Activated B cell treated with CpG ODN at 0.5 μM for 24 hours (primary cell): ENCODE measurements at regions not wholly inside any gene's neighbourhood (a gene's known extent, or its start where the extent isn't known, plus 50 kb on each side); places are given as distances from the start of the nearest gene placed in this dataset.

Experiments
- ATAC-seq: fragments of 200-7000 bp; cut with Tn5 transposase; one replicate; pipeline ENCODE4 v1.10.0; 2021; ENCODE audit warnings: low read depth, mild to moderate bottlenecking, moderate library complexity
- CTCF ChIA-PET: fragments of 350-600 bp; sonication (Branson Sonifier 250); formaldehyde crosslinking; loops from one replicate; lab custom pipeline; 2021; ENCODE audit warnings: antibody characterized with exemption; lab: Charles Lee
- POLR2A ChIA-PET: fragments of 350-600 bp; sonication (Branson Sonifier 250); formaldehyde crosslinking; loops from one replicate; lab custom pipeline; 2021; ENCODE audit warnings: antibody characterized with exemption; lab: Charles Lee
- DNase-seq: peaks from one replicate; pipeline ENCODE4 v3.0.0; 2022
- H3K27ac Mint-ChIP-seq: one replicate; pipeline ENCODE4 v1.8.0; 2020; ENCODE audit warnings: mixed read lengths
- H3K27me3 Mint-ChIP-seq: one replicate; pipeline ENCODE4 v1.8.0; 2021; ENCODE audit warnings: mixed read lengths
- H3K36me3 Mint-ChIP-seq: one replicate; pipeline ENCODE4 v1.8.0; 2021; ENCODE audit warnings: low read depth, mixed read lengths
- H3K4me1 Mint-ChIP-seq: one replicate; pipeline ENCODE4 v1.8.0; 2021; ENCODE audit warnings: mixed read lengths
- H3K4me3 Mint-ChIP-seq: one replicate; pipeline ENCODE4 v1.8.0; 2020; ENCODE audit warnings: mild to moderate bottlenecking, mixed read lengths
- H3K9me3 Mint-ChIP-seq: one replicate; pipeline ENCODE4 v1.8.0; 2020; ENCODE audit warnings: mixed read lengths
- CTCF ChIP-seq: fragments of 200-600 bp; IDR thresholded peaks from one replicate; pipeline ENCODE4 v1.8.0; 2022; ENCODE audit warnings: antibody characterized with exemption, mild to moderate bottlenecking
- intact Hi-C: fragments of 100-400 bp; cut with micrococcal nuclease; formaldehyde crosslinking; loops from one replicate; pipeline ENCODE4 v1.15.1; 2024

GRCh38 chr3:180321534-180321933 is 280.4 kb upstream of the TTC14 start:
- no peak for DNase-seq
- CTCF ChIA-PET: no interaction called here
- no peak overlapping the region for H3K4me3 Mint-ChIP-seq
- H3K9me3 Mint-ChIP-seq: no peaks in the 10 kb centered on the region
- H3K27ac Mint-ChIP-seq: no peak overlapping the region
- H3K36me3 Mint-ChIP-seq: no peaks in the 10 kb centered on the region
- no peaks in the 10 kb centered on the region for H3K4me1 Mint-ChIP-seq
- intact Hi-C loops: no loop called here
- no peaks in the 10 kb centered on the region for H3K27me3 Mint-ChIP-seq
- ATAC-seq: no peak
- POLR2A ChIA-PET: no interaction called here
- no peak for TF ChIP-seq CTCF

GRCh38 chr3:180322829-180323228 is 279.1 kb upstream of the TTC14 start:
- Mint-ChIP-seq H3K27me3 (no peaks in the 10 kb centered on the region), H3K4me1 (no peaks in the 10 kb centered on the region), H3K9me3 (no peaks in the 10 kb centered on the region), H3K4me3 (no peak overlapping the region), H3K36me3 (no peaks in the 10 kb centered on the region), H3K27ac (no peak overlapping the region)
- DNase-seq (no peak), ATAC-seq (no peak)
- no peak for TF ChIP-seq CTCF
- ChIA-PET POLR2A (no interaction called here), CTCF (no interaction called here)
- intact Hi-C loops: no loop called here

GRCh38 chr3:180324791-180325190 is 277.2 kb upstream of the TTC14 start:
- Mint-ChIP-seq H3K9me3 (no peaks in the 10 kb centered on the region), H3K4me3 (no peak overlapping the region), H3K27ac (no peak overlapping the region), H3K4me1 (no peaks in the 10 kb centered on the region), H3K36me3 (no peaks in the 10 kb centered on the region), H3K27me3 (no peaks in the 10 kb centered on the region)
- DNase-seq (no peak), ATAC-seq (no peak)
- ChIA-PET CTCF (no interaction called here), POLR2A (no interaction called here)
- no peak for TF ChIP-seq CTCF
- intact Hi-C loops: no loop called here

- Mint-ChIP-seq H3K4me1 (no peaks in the 10 kb centered on the region), H3K36me3 (no peaks in the 10 kb centered on the region), H3K27ac (no peak overlapping the region), H3K27me3 (no peaks in the 10 kb centered on the region), H3K4me3 (no peak overlapping the region), H3K9me3 (no peaks in the 10 kb centered on the region)
- CTCF ChIA-PET: no interaction called here
- POLR2A ChIA-PET: no interaction called here
- intact Hi-C loops: no loop called here
- TF ChIP-seq CTCF: no peak
- DNase-seq: no peak
- ATAC-seq: no peak
Observed at GRCh38 chr3:180325533-180325932, 276.4 kb upstream of the TTC14 start.

- ChIA-PET CTCF (no interaction called here), POLR2A (no interaction called here)
- Mint-ChIP-seq H3K9me3 (no peaks in the 10 kb centered on the region), H3K4me1 (no peaks in the 10 kb centered on the region), H3K36me3 (no peaks in the 10 kb centered on the region), H3K27ac (no peak overlapping the region), H3K4me3 (no peak overlapping the region), H3K27me3 (no peaks in the 10 kb centered on the region)
- ATAC-seq (no peak), DNase-seq (no peak)
- intact Hi-C loops: no loop called here
- no peak for TF ChIP-seq CTCF
Observed at GRCh38 chr3:180325958-180326357, 276.0 kb upstream of the TTC14 start.
